A673 (cell line): ENCODE measurements at regions not wholly inside any gene's neighbourhood (a gene's known extent, or its start where the extent isn't known, plus 50 kb on each side); places are given as distances from the start of the nearest gene placed in this dataset.
"Not testable (repeated sequence)": the region's sequence is repeated elsewhere in the genome, so short reads cannot be mapped to it uniquely, and the experiment has no call there.

Experiments used
- EZH2 ChIP-seq: fragments of 200-600 bp; sonication (generic); IDR thresholded peaks from 2 replicates; pipeline ENCODE4 v1.6.1; 2017; ENCODE audit warnings: borderline replicate concordance, low read depth, mild to moderate bottlenecking, mixed read lengths, antibody characterized with exemption, low read length; ENCODE audit not compliant: poor library complexity, severe bottlenecking
- TF ChIP-seq, protein P1 (sequence below): fragments of 300-800, 200-600 bp; sonication (generic); conservative IDR thresholded peaks from 2 replicates; pipeline ENCODE4 v1.5.1; 2017; ENCODE audit warnings: low read depth, mild to moderate bottlenecking, antibody characterized with exemption, low read length, moderate library complexity, mixed read lengths

GRCh38 chr22:48412931-48413330 is 1414.7 kb downstream of the BRD1 start:
- TF ChIP-seq, protein P1, sequence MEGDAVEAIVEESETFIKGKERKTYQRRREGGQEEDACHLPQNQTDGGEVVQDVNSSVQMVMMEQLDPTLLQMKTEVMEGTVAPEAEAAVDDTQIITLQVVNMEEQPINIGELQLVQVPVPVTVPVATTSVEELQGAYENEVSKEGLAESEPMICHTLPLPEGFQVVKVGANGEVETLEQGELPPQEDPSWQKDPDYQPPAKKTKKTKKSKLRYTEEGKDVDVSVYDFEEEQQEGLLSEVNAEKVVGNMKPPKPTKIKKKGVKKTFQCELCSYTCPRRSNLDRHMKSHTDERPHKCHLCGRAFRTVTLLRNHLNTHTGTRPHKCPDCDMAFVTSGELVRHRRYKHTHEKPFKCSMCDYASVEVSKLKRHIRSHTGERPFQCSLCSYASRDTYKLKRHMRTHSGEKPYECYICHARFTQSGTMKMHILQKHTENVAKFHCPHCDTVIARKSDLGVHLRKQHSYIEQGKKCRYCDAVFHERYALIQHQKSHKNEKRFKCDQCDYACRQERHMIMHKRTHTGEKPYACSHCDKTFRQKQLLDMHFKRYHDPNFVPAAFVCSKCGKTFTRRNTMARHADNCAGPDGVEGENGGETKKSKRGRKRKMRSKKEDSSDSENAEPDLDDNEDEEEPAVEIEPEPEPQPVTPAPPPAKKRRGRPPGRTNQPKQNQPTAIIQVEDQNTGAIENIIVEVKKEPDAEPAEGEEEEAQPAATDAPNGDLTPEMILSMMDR: not testable (repeated sequence)
- TF ChIP-seq EZH2: not testable (repeated sequence)
